IMR-90 (cell line): ENCODE measurements at regions not wholly inside any gene's neighbourhood (a gene's known extent, or its start where the extent isn't known, plus 50 kb on each side); places are given as distances from the start of the nearest gene placed in this dataset.

ENCODE experiments used
- ATAC-seq: fragments of 200-7000 bp; cut with Tn5 transposase; 2 replicates; pipeline ENCODE4 v1.9.1; 2020; ENCODE audit warnings: low read depth, mild to moderate bottlenecking, moderate library complexity
- BruUV-seq: library from RNA; stranded (reverse); fragments of 400-500 nt; replicated peaks from 2 replicates; lab custom pipeline; 2021; lab: Mats Ljungman, UMichigan
- CTCF ChIA-PET: fragments of 300-600 bp; formaldehyde crosslinking; extraction: SDS; loops from one replicate; lab custom pipeline; 2021; ENCODE audit warnings: antibody characterized with exemption; lab: Yijun Ruan, JAX
- POLR2A ChIA-PET: fragments of 300-600 bp; sonication (Branson Sonifier 250); formaldehyde crosslinking; loops from one replicate; lab custom pipeline; 2022; ENCODE audit warnings: antibody characterized with exemption; ENCODE audit not compliant: unreplicated experiment; lab: Charles Lee
- DNase-seq: peaks from one replicate; pipeline ENCODE4 v3.0.0; 2013
- H2AFZ ChIP-seq: replicated peaks from 2 replicates; pipeline ENCODE3; 2013; ENCODE audit warnings: low read length, mild to moderate bottlenecking; ENCODE audit not compliant: poor library complexity
- H2AK5ac ChIP-seq: 2 replicates; pipeline ENCODE4 v1.6.1; 2013; ENCODE audit warnings: low read depth, low read length, inconsistent platforms
- H2AK9ac ChIP-seq: replicated peaks from 2 replicates; pipeline ENCODE3; 2013; ENCODE audit warnings: mild to moderate bottlenecking, low read depth, low read length, moderate library complexity; ENCODE audit not compliant: poor library complexity
- H2BK120ac ChIP-seq: 2 replicates; pipeline ENCODE4 v1.6.1; 2013; ENCODE audit warnings: low read depth, low read length, inconsistent platforms
- H2BK15ac ChIP-seq: 3 replicates; pipeline ENCODE4 v1.6.1; 2013; ENCODE audit warnings: low read depth, low read length, inconsistent platforms
- H2BK20ac ChIP-seq: 2 replicates; pipeline ENCODE4 v1.6.1; 2013; ENCODE audit warnings: low read depth, mild to moderate bottlenecking, inconsistent platforms, low read length, moderate library complexity
- H2BK5ac ChIP-seq: 2 replicates; pipeline ENCODE4 v1.6.1; 2013; ENCODE audit warnings: mild to moderate bottlenecking, low read depth, low read length, inconsistent platforms; ENCODE audit not compliant: poor library complexity, severe bottlenecking
- H3K14ac ChIP-seq: replicated peaks from 2 replicates; pipeline ENCODE4 v1.6.1; 2013; ENCODE audit warnings: low read depth, low read length, inconsistent platforms
- H3K18ac ChIP-seq: 2 replicates; pipeline ENCODE4 v1.6.1; 2013; ENCODE audit warnings: low read depth, low read length, control low read depth
- H3K23ac ChIP-seq: 2 replicates; pipeline ENCODE4 v1.6.1; 2013; ENCODE audit warnings: low read depth, low read length, inconsistent platforms
- H3K27ac ChIP-seq: 2 replicates; pipeline ENCODE4 v1.5.1; 2013; ENCODE audit warnings: mild to moderate bottlenecking, control low read depth, low read length; ENCODE audit not compliant: insufficient read depth
- H3K27me3 ChIP-seq: 2 replicates; pipeline ENCODE4 v1.6.1; 2013; ENCODE audit warnings: low read length; ENCODE audit not compliant: control insufficient read depth, insufficient read depth
- H3K36me3 ChIP-seq: 2 replicates; pipeline ENCODE4 v1.6.1; 2013; ENCODE audit warnings: low read length, mixed read lengths; ENCODE audit not compliant: control insufficient read depth, insufficient read depth
- H3K4ac ChIP-seq: 2 replicates; pipeline ENCODE4 v1.6.1; 2013; ENCODE audit warnings: low read depth, low read length, inconsistent platforms
- H3K4me1 ChIP-seq: 2 replicates; pipeline ENCODE4 v1.6.1; 2013; ENCODE audit warnings: low read length, mixed read lengths; ENCODE audit not compliant: control insufficient read depth, insufficient read depth
- H3K4me2 ChIP-seq: 2 replicates; pipeline ENCODE4 v1.6.1; 2013; ENCODE audit warnings: low read depth, mild to moderate bottlenecking, control low read depth, low read length, moderate library complexity
- H3K4me3 ChIP-seq: 2 replicates; pipeline ENCODE4 v1.5.1; 2013; ENCODE audit warnings: low read depth, mild to moderate bottlenecking, control low read depth, low read length, moderate library complexity; ENCODE audit not compliant: insufficient read depth
- H3K56ac ChIP-seq: 2 replicates; pipeline ENCODE4 v1.6.1; 2013; ENCODE audit warnings: low read length, inconsistent platforms; ENCODE audit not compliant: insufficient read depth; ENCODE audit errors: extremely low read depth
- H3K79me1 ChIP-seq, 2 experiments: 2 replicates each; pipeline ENCODE4 v1.6.1; 2013; ENCODE audit warnings: low read length in 2 of 2, inconsistent platforms in 1 of 2, low read depth in 1 of 2
- H3K9ac ChIP-seq: 2 replicates; pipeline ENCODE4 v1.6.1; 2013; ENCODE audit warnings: low read depth, low read length, control low read depth
- H3K9me1 ChIP-seq: 2 replicates; pipeline ENCODE4 v1.6.1; 2013; ENCODE audit warnings: low read length, inconsistent platforms; ENCODE audit not compliant: insufficient read depth
- H3K9me3 ChIP-seq: 2 replicates; pipeline ENCODE4 v1.6.1; 2013; ENCODE audit warnings: low read length; ENCODE audit not compliant: control insufficient read depth, insufficient read depth
- H4K20me1 ChIP-seq: 2 replicates; pipeline ENCODE4 v1.6.1; 2013; ENCODE audit warnings: low read length, inconsistent platforms; ENCODE audit not compliant: insufficient read depth
- H4K5ac ChIP-seq: 2 replicates; pipeline ENCODE4 v1.6.1; 2013; ENCODE audit warnings: mild to moderate bottlenecking, low read depth, low read length, control low read depth
- H4K8ac ChIP-seq, 2 experiments: 2 replicates each; pipeline ENCODE4 v1.6.1; 2013; ENCODE audit warnings: low read depth in 2 of 2, low read length in 2 of 2, control low read depth in 1 of 2, inconsistent platforms in 1 of 2
- H4K91ac ChIP-seq: 2 replicates; pipeline ENCODE4 v1.6.1; 2013; ENCODE audit warnings: low read depth, low read length, inconsistent platforms; ENCODE audit not compliant: insufficient read depth
- CEBPB ChIP-seq: IDR thresholded peaks from 2 replicates; pipeline ENCODE4 v1.6.1; 2012; ENCODE audit warnings: low read depth, low read length, improper control_type of control experiment
- FOS ChIP-seq: fragments of 150-350 bp; IDR thresholded peaks from 2 replicates; pipeline ENCODE4 v1.6.1; 2016; ENCODE audit warnings: low read depth, low read length
- MXI1 ChIP-seq: IDR thresholded peaks from 2 replicates; pipeline ENCODE4 v1.6.1; 2012; ENCODE audit warnings: low read depth, mild to moderate bottlenecking, low read length, moderate library complexity, borderline replicate concordance
- NFE2L2 ChIP-seq: fragments of 150-350 bp; IDR thresholded peaks from 2 replicates; pipeline ENCODE4 v1.6.1; 2016; ENCODE audit warnings: low read depth, mild to moderate bottlenecking, low read length
- RCOR1 ChIP-seq: IDR thresholded peaks from 2 replicates; pipeline ENCODE4 v1.6.1; 2012; ENCODE audit warnings: mild to moderate bottlenecking, low read length, improper control_type of control experiment; ENCODE audit not compliant: insufficient replicate concordance
- WGBS, 2 experiments: methylation state at CpG; one replicate each; pipeline versions ENCODE4 v1.1.5 to v1.1.7; 2013; ENCODE audit warnings: missing lambda C conversion rate in 2 of 2; ENCODE audit not compliant: insufficient read length in 1 of 2; ENCODE audit errors: extremely low coverage in 2 of 2; 5-methylcytosine and 5-hydroxymethylcytosine counted together
- dilution Hi-C: fragments of 300-500 bp; cut with HindIII; formaldehyde crosslinking; loops from one replicate; pipeline ENCODE4 v1.14.3; 2018; ENCODE audit warnings: low sequenced_read_pairs; ENCODE audit not compliant: unreplicated experiment
- in situ Hi-C: fragments of 300-500 bp; cut with MboI; formaldehyde crosslinking; loops from 3 replicates; pipeline ENCODE4 v1.14.3; 2019; ENCODE audit warnings: low sequenced_read_pairs, inconsistent platforms, mixed read lengths
- intact Hi-C: fragments of 100-400 bp; cut with micrococcal nuclease; formaldehyde crosslinking; loops from 2 replicates; pipeline ENCODE4 v1.10.0; 2022

DNA sequence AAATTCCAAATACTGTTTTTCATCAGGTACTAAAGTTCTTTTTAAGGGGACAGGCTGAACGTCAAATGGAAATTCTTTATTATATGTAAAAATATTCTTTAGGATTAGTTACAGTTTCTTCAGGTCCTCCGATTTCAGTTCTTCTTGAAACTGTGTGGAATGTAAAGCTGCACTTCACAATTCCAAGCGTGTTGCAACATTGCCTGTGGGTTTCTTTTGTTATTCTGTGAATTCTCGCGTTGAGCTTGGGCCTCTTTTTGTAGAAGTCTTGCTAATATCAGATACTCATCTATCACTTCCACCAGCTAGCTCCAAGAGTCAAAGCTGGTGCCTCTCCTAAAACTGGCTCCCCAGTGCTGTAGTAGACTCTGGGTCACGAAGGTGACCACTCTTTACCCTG lies 642.6 kb downstream of the METTL4 start:
- DNase-seq: no peak
- Histone ChIP-seq H4K5ac (no peak overlapping the region), H2AFZ (no peak overlapping the region), H3K18ac (no peak overlapping the region), H3K56ac (no peak overlapping the region), H4K91ac (no peak overlapping the region), H2BK120ac (no peak overlapping the region), H3K4ac (no peak overlapping the region), H4K8ac (no peak overlapping the region), H2BK5ac (no peak overlapping the region), H2BK15ac (no peak overlapping the region), H3K27ac (no peak overlapping the region), H3K23ac (no peak overlapping the region), H3K79me1 (no peaks in the 10 kb centered on the region), H3K27me3 (no peaks in the 10 kb centered on the region), H3K14ac (no peak overlapping the region), H3K9me1 (no peaks in the 10 kb centered on the region), H2BK20ac (no peak overlapping the region), H3K4me3 (no peak overlapping the region), H3K4me2 (no peak overlapping the region), H3K36me3 (no peaks in the 10 kb centered on the region), H4K20me1 (no peaks in the 10 kb centered on the region), H3K9ac (no peak overlapping the region), H3K4me1 (no peaks in the 10 kb centered on the region), H2AK9ac (no peak overlapping the region), H2AK5ac (no peak overlapping the region), H3K9me3 (peaks cover 11% of the 10 kb centered on the region)
- WGBS, 2 experiments: 0% methylated on average over 1 of the region's 6 CpGs; no CpG with 5 or more reads in 1 of the 2 experiments
- ATAC-seq: no peak
- TF ChIP-seq MXI1: no peak
- no peak for TF ChIP-seq NFE2L2
- TF ChIP-seq RCOR1: no peak
- no peak for TF ChIP-seq FOS
- no peak for TF ChIP-seq CEBPB
- dilution Hi-C loops (no loop called here), intact Hi-C loops (no loop called here), in situ Hi-C loops (no loop called here)
- POLR2A ChIA-PET: no interaction called here
- BruUV-seq: no TSS peak
- CTCF ChIA-PET: no interaction called here
